DND-41 (cell line): ENCODE measurements at regions not wholly inside any gene's neighbourhood (a gene's known extent, or its start where the extent isn't known, plus 50 kb on each side); places are given as distances from the start of the nearest gene placed in this dataset.

Experiments
- ATAC-seq: fragments of 200-7000 bp; cut with Tn5 transposase; 3 replicates; pipeline ENCODE4 v1.9.1; 2021; ENCODE audit warnings: low read depth; ENCODE audit not compliant: insufficient read depth
- DNase-seq: peaks from one replicate; pipeline ENCODE4 v3.0.0-alpha.2; 2020
- H2AFZ ChIP-seq: 2 replicates; pipeline ENCODE4 v1.6.0; 2012; ENCODE audit warnings: low read depth, low read length
- H3K27ac ChIP-seq: 2 replicates; pipeline ENCODE4 v1.5.1; 2012; ENCODE audit warnings: low read length, inconsistent platforms
- H3K27me3 ChIP-seq: fragments of 200-600 bp; sonication (generic); 2 replicates; pipeline ENCODE4 v1.6.0; 2012; ENCODE audit warnings: low read length, mild to moderate bottlenecking, inconsistent platforms; ENCODE audit not compliant: insufficient read depth, poor library complexity
- H3K36me3 ChIP-seq: 2 replicates; pipeline ENCODE4 v1.5.1; 2012; ENCODE audit warnings: low read length, inconsistent platforms; ENCODE audit not compliant: insufficient read depth
- H3K4me1 ChIP-seq: 2 replicates; pipeline ENCODE4 v1.5.1; 2012; ENCODE audit warnings: mild to moderate bottlenecking, low read length; ENCODE audit not compliant: insufficient read depth
- H3K4me2 ChIP-seq: 2 replicates; pipeline ENCODE4 v1.6.0; 2012; ENCODE audit warnings: mild to moderate bottlenecking, moderate library complexity, low read length, inconsistent platforms; ENCODE audit not compliant: insufficient read depth
- H3K4me3 ChIP-seq, 2 experiments: fragments of 200-600 bp in 1 of 2; shearing (Covaris generic) in 1 of 2; 2 replicates each; pipeline ENCODE4 v1.5.1; 2012 to 2016; ENCODE audit warnings: inconsistent platforms in 2 of 2, low read length in 2 of 2, mild to moderate bottlenecking in 2 of 2, low read depth in 1 of 2, moderate library complexity in 1 of 2
- H3K79me2 ChIP-seq: 2 replicates; pipeline ENCODE4 v1.6.0; 2012; ENCODE audit warnings: low read length, inconsistent platforms; ENCODE audit not compliant: insufficient read depth
- H3K9ac ChIP-seq: 2 replicates; pipeline ENCODE4 v1.6.0; 2012; ENCODE audit warnings: low read depth, mild to moderate bottlenecking, inconsistent platforms, low read length, moderate library complexity
- H3K9me3 ChIP-seq: 2 replicates; pipeline ENCODE4 v1.5.1; 2012; ENCODE audit warnings: low read length, moderate library complexity, mild to moderate bottlenecking, inconsistent platforms; ENCODE audit not compliant: insufficient read depth, severe bottlenecking
- H4K20me1 ChIP-seq: 2 replicates; pipeline ENCODE4 v1.6.0; 2012; ENCODE audit warnings: low read length; ENCODE audit not compliant: insufficient read depth
- CTCF ChIP-seq: IDR thresholded peaks from 2 replicates; pipeline ENCODE4 v1.5.1; 2012; ENCODE audit warnings: borderline replicate concordance, low read length, moderate library complexity, mild to moderate bottlenecking; ENCODE audit not compliant: poor library complexity, severe bottlenecking; ENCODE audit errors: extremely low read depth
- EZH2 ChIP-seq: IDR thresholded peaks from 3 replicates; pipeline ENCODE4 v1.6.1; 2012; ENCODE audit warnings: borderline replicate concordance, low read depth, mild to moderate bottlenecking, moderate library complexity, low read length, inconsistent platforms; ENCODE audit not compliant: severe bottlenecking

GRCh38 chr12:69136931-69137613 is 102.3 kb upstream of the CPSF6 start:
- Histone ChIP-seq H3K4me2 (no peak overlapping the region), H3K79me2 (no peaks in the 10 kb centered on the region), H3K27me3 (no peaks in the 10 kb centered on the region), H3K4me3 (no peak overlapping the region), H3K27ac (no peak overlapping the region), H3K9ac (no peak overlapping the region), H3K9me3 (peaks cover 11% of the 10 kb centered on the region), H2AFZ (no peak overlapping the region), H3K36me3 (no peaks in the 10 kb centered on the region), H3K4me1 (no peaks in the 10 kb centered on the region), H4K20me1 (no peaks in the 10 kb centered on the region)
- no peak for DNase-seq
- TF ChIP-seq EZH2 (no peak), CTCF (no peak)
- no peak for ATAC-seq

GRCh38 chr12:69141074-69141473 is 98.3 kb upstream of the CPSF6 start:
- H3K36me3 ChIP-seq, result no peaks in the 10 kb centered on the region
- no peak overlapping the region for H2AFZ ChIP-seq
- no peak for DNase-seq
- H3K4me3 ChIP-seq, result no peak overlapping the region
- no peaks in the 10 kb centered on the region for H3K79me2 ChIP-seq
- H3K4me1 ChIP-seq, result no peaks in the 10 kb centered on the region
- H3K9me3 ChIP-seq, result peaks cover 11% of the 10 kb centered on the region
- no peak for ATAC-seq
- TF ChIP-seq EZH2 (no peak), CTCF (no peak)
- H3K27me3 ChIP-seq, result peaks cover 3% of the 10 kb centered on the region
- H4K20me1 ChIP-seq, result no peaks in the 10 kb centered on the region
- H3K4me2 ChIP-seq, result no peak overlapping the region
- H3K9ac ChIP-seq, result no peak overlapping the region
- H3K27ac ChIP-seq, result no peak overlapping the region

DNA sequence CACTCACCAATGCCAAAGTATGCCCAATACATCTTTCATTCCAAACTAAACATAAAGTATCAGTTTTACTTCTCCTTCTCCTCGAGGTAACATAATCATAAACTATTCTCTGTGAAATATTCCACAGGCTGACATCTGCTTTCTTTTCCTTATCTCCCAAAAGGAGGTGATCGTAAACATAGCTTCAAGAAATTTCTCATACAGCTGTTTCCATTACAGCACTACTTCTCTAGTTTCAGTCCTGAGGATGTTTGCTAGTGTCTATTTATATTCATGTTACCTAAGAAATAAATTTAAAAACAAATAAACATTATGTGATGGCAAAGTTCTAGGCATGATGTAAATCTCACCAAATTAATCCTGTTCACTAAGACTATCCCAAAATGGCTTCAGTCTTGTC is 90.1 kb upstream of the CPSF6 start:
- no peak for ATAC-seq
- no peaks in the 10 kb centered on the region for H3K79me2 ChIP-seq
- no peak for DNase-seq
- H3K4me3 ChIP-seq, result no peak overlapping the region
- H3K4me1 ChIP-seq, result peaks cover 2% of the 10 kb centered on the region
- H3K9me3 ChIP-seq, result no peaks in the 10 kb centered on the region
- no peaks in the 10 kb centered on the region for H3K36me3 ChIP-seq
- H3K27ac ChIP-seq, result no peak overlapping the region
- no peaks in the 10 kb centered on the region for H4K20me1 ChIP-seq
- TF ChIP-seq CTCF, result no peak
- no peak for TF ChIP-seq EZH2
- no peak overlapping the region for H3K9ac ChIP-seq
- peaks cover 7% of the 10 kb centered on the region for H3K27me3 ChIP-seq
- no peak overlapping the region for H2AFZ ChIP-seq
- no peak overlapping the region for H3K4me2 ChIP-seq
